Right ventricle myocardium superior (tissue), 1 donor: ENCODE measurements at regions not wholly inside any gene's neighbourhood (a gene's known extent, or its start where the extent isn't known, plus 50 kb on each side); places are given as distances from the start of the nearest gene placed in this dataset.

ENCODE experiments used
- ATAC-seq: fragments of 200-7000 bp; cut with Tn5 transposase; one replicate; pipeline ENCODE4 v1.9.1; 2020; ENCODE audit warnings: mild to moderate bottlenecking; ENCODE audit not compliant: poor library complexity
- DNase-seq: peaks from one replicate; pipeline ENCODE4 v3.0.0-alpha.2; 2020
- intact Hi-C: fragments of 100-400 bp; cut with DNase I; formaldehyde crosslinking; loops from one replicate; pipeline ENCODE4 v1.11.2; 2022
- donor health status: DM: no; HTN: yes; CAD: no; lungs with severe emphysema.

GRCh38 chr1:187469836-187470235 lies 641.1 kb downstream of the PLA2G4A start:
- ATAC-seq, result no peak
- intact Hi-C loops, result no loop called here
- no peak for DNase-seq

GRCh38 chr1:187471555-187471954 lies 642.8 kb downstream of the PLA2G4A start:
- ATAC-seq, result no peak
- intact Hi-C loops, result no loop called here
- DNase-seq, result no peak

GRCh38 chr1:187474336-187474735 lies 645.6 kb downstream of the PLA2G4A start:
- no peak for DNase-seq
- no peak for ATAC-seq
- intact Hi-C loops, result no loop called here

- DNase-seq, result no peak
- intact Hi-C loops, result no loop called here
- no peak for ATAC-seq
These were observed 647.9 kb downstream of the PLA2G4A start for GRCh38 chr1:187476671-187477070.

- intact Hi-C loops, result no loop called here
- DNase-seq (no peak), ATAC-seq (no peak)
These were observed 648.4 kb downstream of the PLA2G4A start for GRCh38 chr1:187477103-187477502.

- DNase-seq, result no peak
- ATAC-seq, result no peak
- intact Hi-C loops, result no loop called here
These were observed 648.8 kb downstream of the PLA2G4A start for GRCh38 chr1:187477535-187477934.

GRCh38 chr1:187481581-187482148 lies 652.9 kb downstream of the PLA2G4A start:
- intact Hi-C loops, result no loop called here
- DNase-seq (no peak), ATAC-seq (peak; percentile 31)

GRCh38 chr1:187490266-187490665 lies 661.5 kb downstream of the PLA2G4A start:
- DNase-seq, result no peak
- intact Hi-C loops, result no loop called here
- ATAC-seq, result no peak

- DNase-seq (no peak), ATAC-seq (no peak)
- intact Hi-C loops, result no loop called here
These were observed 662.5 kb downstream of the PLA2G4A start for GRCh38 chr1:187491082-187491720.

GRCh38 chr1:187498028-187498427 lies 669.3 kb downstream of the PLA2G4A start:
- DNase-seq, result no peak
- intact Hi-C loops, result no loop called here
- no peak for ATAC-seq

- ATAC-seq, result no peak
- intact Hi-C loops, result no loop called here
- no peak for DNase-seq
These were observed 676.0 kb downstream of the PLA2G4A start for GRCh38 chr1:187504779-187505178.

- no peak for ATAC-seq
- DNase-seq, result no peak
- intact Hi-C loops, result no loop called here
These were observed 680.3 kb downstream of the PLA2G4A start for GRCh38 chr1:187509091-187509490.

GRCh38 chr1:187513190-187513589 lies 684.4 kb downstream of the PLA2G4A start:
- ATAC-seq (no peak), DNase-seq (no peak)
- intact Hi-C loops, result no loop called here

- no peak for DNase-seq
- intact Hi-C loops, result no loop called here
- no peak for ATAC-seq
These were observed 685.4 kb downstream of the PLA2G4A start for GRCh38 chr1:187514110-187514509.

- intact Hi-C loops, result no loop called here
- ATAC-seq (no peak), DNase-seq (no peak)
These were observed 688.1 kb downstream of the PLA2G4A start for GRCh38 chr1:187516874-187517273.

- ATAC-seq (no peak), DNase-seq (no peak)
- intact Hi-C loops, result no loop called here
These were observed 688.8 kb downstream of the PLA2G4A start for GRCh38 chr1:187517546-187517945.

- ATAC-seq (no peak), DNase-seq (no peak)
- intact Hi-C loops, result no loop called here
These were observed 698.6 kb downstream of the PLA2G4A start for GRCh38 chr1:187527346-187527745.

GRCh38 chr1:187537936-187538335 lies 709.2 kb downstream of the PLA2G4A start:
- no peak for DNase-seq
- intact Hi-C loops, result no loop called here
- ATAC-seq, result no peak

- DNase-seq (no peak), ATAC-seq (peak; percentile 61)
- intact Hi-C loops, result no loop called here
These were observed 720.8 kb downstream of the PLA2G4A start for GRCh38 chr1:187549540-187549939.

GRCh38 chr1:187551061-187551460 lies 722.3 kb downstream of the PLA2G4A start:
- intact Hi-C loops, result no loop called here
- no peak for DNase-seq
- no peak for ATAC-seq

- intact Hi-C loops, result no loop called here
These were observed 734.4 kb downstream of the PLA2G4A start for GRCh38 chr1:187563191-187563590.

More at GRCh38 chr1:187563191-187563590, 734.4 kb downstream of the PLA2G4A start:
- no peak for DNase-seq
- ATAC-seq, result no peak
